Ishikawa (cell line): ENCODE measurements at regions not wholly inside any gene's neighbourhood (a gene's known extent, or its start where the extent isn't known, plus 50 kb on each side); places are given as distances from the start of the nearest gene placed in this dataset.

ENCODE experiments used
- CEBPB ChIP-seq: IDR thresholded peaks from 2 replicates; pipeline ENCODE4 v1.6.1; 2012
- CREB1 ChIP-seq: IDR thresholded peaks from 2 replicates; pipeline ENCODE4 v1.6.1; 2012; ENCODE audit warnings: low read depth
- EGR1 ChIP-seq: IDR thresholded peaks from 2 replicates; pipeline ENCODE4 v1.6.1; 2012
- EP300 ChIP-seq: IDR thresholded peaks from 2 replicates; pipeline ENCODE4 v1.6.1; 2012; ENCODE audit warnings: borderline replicate concordance
- FOXM1 ChIP-seq: IDR thresholded peaks from 2 replicates; pipeline ENCODE4 v1.6.1; 2012; ENCODE audit warnings: low read depth, borderline replicate concordance
- NFIC ChIP-seq: IDR thresholded peaks from 2 replicates; pipeline ENCODE4 v1.6.1; 2012
- RAD21 ChIP-seq: IDR thresholded peaks from 2 replicates; pipeline ENCODE4 v1.6.1; 2012; ENCODE audit warnings: low read depth
- TAF1 ChIP-seq: IDR thresholded peaks from 2 replicates; pipeline ENCODE4 v1.6.1; 2012; ENCODE audit warnings: low read depth, mild to moderate bottlenecking
- TCF12 ChIP-seq: IDR thresholded peaks from 2 replicates; pipeline ENCODE4 v1.6.1; 2012; ENCODE audit warnings: low read depth
- TEAD4 ChIP-seq: IDR thresholded peaks from 2 replicates; pipeline ENCODE4 v1.6.1; 2012
- USF1 ChIP-seq: IDR thresholded peaks from 2 replicates; pipeline ENCODE4 v1.6.1; 2012
- YY1 ChIP-seq: IDR thresholded peaks from 2 replicates; pipeline ENCODE4 v1.6.1; 2012; ENCODE audit warnings: low read depth
- ZBTB7A ChIP-seq: IDR thresholded peaks from 2 replicates; pipeline ENCODE4 v1.6.1; 2012; ENCODE audit warnings: low read depth
- TF ChIP-seq, protein P1 (sequence below): IDR thresholded peaks from 2 replicates; pipeline ENCODE4 v1.6.1; 2012
- TF ChIP-seq, protein P2 (sequence below): IDR thresholded peaks from 2 replicates; pipeline ENCODE4 v1.6.1; 2012; ENCODE audit warnings: low read depth, mild to moderate bottlenecking

DNA sequence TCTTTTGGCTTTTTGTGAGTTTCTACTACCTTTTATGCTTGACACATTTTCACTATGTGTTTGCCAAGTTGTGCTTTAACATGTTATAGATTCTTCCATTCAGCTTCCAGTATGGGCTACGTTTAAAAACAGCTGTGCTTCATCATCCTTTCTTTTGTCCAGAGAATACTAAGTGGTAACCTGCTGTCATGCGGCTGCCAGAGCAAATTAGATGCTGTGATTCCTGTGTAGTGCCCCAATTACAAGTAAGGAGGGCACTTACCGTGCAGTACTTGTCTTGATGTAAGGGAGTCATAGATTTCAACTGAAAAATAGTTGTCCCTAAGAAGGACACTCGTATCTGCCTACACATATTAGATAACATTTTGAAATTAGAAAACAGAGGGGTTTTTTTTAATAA lies 531.8 kb upstream of the GALNTL6 start:
- TF ChIP-seq YY1, result no peak
- no peak for TF ChIP-seq RAD21
- TF ChIP-seq, protein P1, sequence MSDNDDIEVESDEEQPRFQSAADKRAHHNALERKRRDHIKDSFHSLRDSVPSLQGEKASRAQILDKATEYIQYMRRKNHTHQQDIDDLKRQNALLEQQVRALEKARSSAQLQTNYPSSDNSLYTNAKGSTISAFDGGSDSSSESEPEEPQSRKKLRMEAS, result no peak
- TF ChIP-seq ZBTB7A, result no peak
- TF ChIP-seq EGR1, result no peak
- TF ChIP-seq CREB1, result no peak
- TF ChIP-seq, protein P2, sequence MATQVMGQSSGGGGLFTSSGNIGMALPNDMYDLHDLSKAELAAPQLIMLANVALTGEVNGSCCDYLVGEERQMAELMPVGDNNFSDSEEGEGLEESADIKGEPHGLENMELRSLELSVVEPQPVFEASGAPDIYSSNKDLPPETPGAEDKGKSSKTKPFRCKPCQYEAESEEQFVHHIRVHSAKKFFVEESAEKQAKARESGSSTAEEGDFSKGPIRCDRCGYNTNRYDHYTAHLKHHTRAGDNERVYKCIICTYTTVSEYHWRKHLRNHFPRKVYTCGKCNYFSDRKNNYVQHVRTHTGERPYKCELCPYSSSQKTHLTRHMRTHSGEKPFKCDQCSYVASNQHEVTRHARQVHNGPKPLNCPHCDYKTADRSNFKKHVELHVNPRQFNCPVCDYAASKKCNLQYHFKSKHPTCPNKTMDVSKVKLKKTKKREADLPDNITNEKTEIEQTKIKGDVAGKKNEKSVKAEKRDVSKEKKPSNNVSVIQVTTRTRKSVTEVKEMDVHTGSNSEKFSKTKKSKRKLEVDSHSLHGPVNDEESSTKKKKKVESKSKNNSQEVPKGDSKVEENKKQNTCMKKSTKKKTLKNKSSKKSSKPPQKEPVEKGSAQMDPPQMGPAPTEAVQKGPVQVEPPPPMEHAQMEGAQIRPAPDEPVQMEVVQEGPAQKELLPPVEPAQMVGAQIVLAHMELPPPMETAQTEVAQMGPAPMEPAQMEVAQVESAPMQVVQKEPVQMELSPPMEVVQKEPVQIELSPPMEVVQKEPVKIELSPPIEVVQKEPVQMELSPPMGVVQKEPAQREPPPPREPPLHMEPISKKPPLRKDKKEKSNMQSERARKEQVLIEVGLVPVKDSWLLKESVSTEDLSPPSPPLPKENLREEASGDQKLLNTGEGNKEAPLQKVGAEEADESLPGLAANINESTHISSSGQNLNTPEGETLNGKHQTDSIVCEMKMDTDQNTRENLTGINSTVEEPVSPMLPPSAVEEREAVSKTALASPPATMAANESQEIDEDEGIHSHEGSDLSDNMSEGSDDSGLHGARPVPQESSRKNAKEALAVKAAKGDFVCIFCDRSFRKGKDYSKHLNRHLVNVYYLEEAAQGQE, result no peak
- TF ChIP-seq TCF12, result no peak
- no peak for TF ChIP-seq USF1
- no peak for TF ChIP-seq NFIC
- TF ChIP-seq EP300, result no peak
- no peak for TF ChIP-seq TAF1
- TF ChIP-seq FOXM1, result no peak
- TF ChIP-seq CEBPB, result no peak
- TF ChIP-seq TEAD4, result no peak

GRCh38 chr4:171279131-171279530 lies 534.1 kb upstream of the GALNTL6 start:
- TF ChIP-seq NFIC, result no peak
- TF ChIP-seq, protein P2, result no peak
- TF ChIP-seq TEAD4, result no peak
- TF ChIP-seq, protein P1, result no peak
- no peak for TF ChIP-seq ZBTB7A
- TF ChIP-seq USF1, result no peak
- TF ChIP-seq CREB1, result no peak
- TF ChIP-seq RAD21, result no peak
- no peak for TF ChIP-seq FOXM1
- no peak for TF ChIP-seq YY1
- no peak for TF ChIP-seq CEBPB
- TF ChIP-seq EP300, result no peak
- no peak for TF ChIP-seq TCF12
- no peak for TF ChIP-seq TAF1
- no peak for TF ChIP-seq EGR1

GRCh38 chr4:171266671-171267070 lies 546.5 kb upstream of the GALNTL6 start:
- TF ChIP-seq TAF1 (no peak), YY1 (no peak), FOXM1 (no peak), CEBPB (no peak), NFIC (no peak), ZBTB7A (no peak), TCF12 (no peak), CREB1 (no peak), EP300 (no peak), RAD21 (no peak), USF1 (no peak), TEAD4 (no peak), EGR1 (no peak)
- TF ChIP-seq, protein P1, result no peak
- TF ChIP-seq, protein P2, result no peak

- no peak for TF ChIP-seq TAF1
- no peak for TF ChIP-seq CEBPB
These were observed 547.9 kb upstream of the GALNTL6 start for GRCh38 chr4:171265190-171265818.
